Neuronal stem cell (in vitro differentiated cells): ENCODE measurements at regions not wholly inside any gene's neighbourhood (a gene's known extent, or its start where the extent isn't known, plus 50 kb on each side); places are given as distances from the start of the nearest gene placed in this dataset.

Experiments
- DNase-seq: peaks from one replicate; pipeline ENCODE4 v3.0.0-alpha.2; 2013; ENCODE audit warnings: low spot score
- H2AFZ ChIP-seq: one replicate; pipeline ENCODE4 v1.6.1; 2013; ENCODE audit warnings: mild to moderate bottlenecking, low read length, inconsistent platforms
- H2AK5ac ChIP-seq: 2 replicates; pipeline ENCODE4 v1.6.1; 2013; ENCODE audit warnings: low read depth, mild to moderate bottlenecking, inconsistent platforms, low read length, moderate library complexity, mixed read lengths
- H2BK120ac ChIP-seq: 2 replicates; pipeline ENCODE4 v1.6.1; 2013; ENCODE audit warnings: low read depth, mild to moderate bottlenecking, inconsistent platforms, low read length, moderate library complexity, mixed read lengths
- H2BK12ac ChIP-seq: one replicate; pipeline ENCODE4 v1.6.1; 2013; ENCODE audit warnings: low read length, inconsistent platforms
- H2BK15ac ChIP-seq: 2 replicates; pipeline ENCODE4 v1.6.1; 2013; ENCODE audit warnings: mild to moderate bottlenecking, low read length, inconsistent platforms, mixed read lengths
- H2BK5ac ChIP-seq: one replicate; pipeline ENCODE4 v1.6.1; 2013; ENCODE audit warnings: inconsistent platforms, mild to moderate bottlenecking, low read length, moderate library complexity
- H3K14ac ChIP-seq: one replicate; pipeline ENCODE4 v1.6.1; 2013; ENCODE audit warnings: low read length, inconsistent platforms
- H3K18ac ChIP-seq: 2 replicates; pipeline ENCODE4 v1.6.1; 2013; ENCODE audit warnings: low read length, inconsistent platforms
- H3K23ac ChIP-seq: 2 replicates; pipeline ENCODE4 v1.6.1; 2013; ENCODE audit warnings: low read depth, mild to moderate bottlenecking, mixed read lengths, low read length, inconsistent platforms; ENCODE audit not compliant: poor library complexity
- H3K27ac ChIP-seq: replicated peaks from 3 replicates; pipeline ENCODE4 v1.5.1; 2013; ENCODE audit warnings: low read length, inconsistent platforms
- H3K27me3 ChIP-seq, 3 experiments: 2 replicates each; pipeline ENCODE4 v1.6.1; 2013; ENCODE audit warnings: low read length in 3 of 3, mild to moderate bottlenecking in 2 of 3, inconsistent platforms in 1 of 3, low read depth in 1 of 3, mixed read lengths in 1 of 3, moderate library complexity in 1 of 3; ENCODE audit not compliant: control insufficient read depth in 3 of 3, insufficient read depth in 3 of 3
- H3K36me3 ChIP-seq, 2 donors: replicated peaks in 1 of 2; 2 replicates each; pipeline ENCODE4 v1.6.1; 2013; ENCODE audit warnings: low read length in 2 of 2; ENCODE audit not compliant: control insufficient read depth in 2 of 2, insufficient read depth in 2 of 2
- H3K4ac ChIP-seq: 2 replicates; pipeline ENCODE4 v1.6.1; 2013; ENCODE audit warnings: inconsistent platforms, mild to moderate bottlenecking, low read length, moderate library complexity
- H3K4me1 ChIP-seq, 2 donors: 1 replicate in 1 of 2; 2 replicates in 1 of 2; pipeline ENCODE4 v1.6.1; 2013; ENCODE audit warnings: low read length in 2 of 2, low read depth in 1 of 2; ENCODE audit not compliant: control insufficient read depth in 2 of 2, insufficient read depth in 1 of 2
- H3K4me2 ChIP-seq: one replicate; pipeline ENCODE4 v1.6.1; 2013; ENCODE audit warnings: mild to moderate bottlenecking, low read length, inconsistent platforms; ENCODE audit not compliant: insufficient read depth, poor library complexity, severe bottlenecking
- H3K4me3 ChIP-seq, 2 donors: 2 replicates each; pipeline ENCODE4 v1.5.1; 2013; ENCODE audit warnings: low read length in 2 of 2, mild to moderate bottlenecking in 2 of 2, inconsistent platforms in 1 of 2, moderate library complexity in 1 of 2
- H3K79me1 ChIP-seq: one replicate; pipeline ENCODE4 v1.6.1; 2013; ENCODE audit warnings: low read depth, mild to moderate bottlenecking, inconsistent platforms, low read length, moderate library complexity
- H3K9ac ChIP-seq: one replicate; pipeline ENCODE4 v1.6.1; 2013; ENCODE audit warnings: mild to moderate bottlenecking, low read depth, low read length, inconsistent platforms; ENCODE audit not compliant: poor library complexity
- H3K9me3 ChIP-seq, 2 donors: replicated peaks in 1 of 2; 2 replicates each; pipeline versions ENCODE3 to v1.6.1; 2013; ENCODE audit warnings: low read length in 2 of 2, mild to moderate bottlenecking in 2 of 2, inconsistent platforms in 1 of 2, low read depth in 1 of 2, mixed read lengths in 1 of 2, moderate library complexity in 1 of 2; ENCODE audit not compliant: control insufficient read depth in 2 of 2, insufficient read depth in 1 of 2
- H4K8ac ChIP-seq: one replicate; pipeline ENCODE4 v1.6.1; 2013; ENCODE audit warnings: low read depth, mild to moderate bottlenecking, inconsistent platforms, low read length, moderate library complexity
- H4K91ac ChIP-seq: one replicate; pipeline ENCODE4 v1.6.1; 2013; ENCODE audit warnings: low read length, low read depth, mild to moderate bottlenecking, inconsistent platforms; ENCODE audit not compliant: poor library complexity
- WGBS, 2 donors: extraction: QIAGEN DNeasy Blood & Tissue Kit; methylation state at CpG; one replicate each; pipeline ENCODE4 v1.1.7; 2013; ENCODE audit warnings: missing lambda C conversion rate in 2 of 2, mixed read lengths in 1 of 2; ENCODE audit not compliant: insufficient read length in 2 of 2, insufficient replicate concordance in 1 of 2; ENCODE audit errors: extremely low coverage in 2 of 2; 5-methylcytosine and 5-hydroxymethylcytosine counted together

DNA sequence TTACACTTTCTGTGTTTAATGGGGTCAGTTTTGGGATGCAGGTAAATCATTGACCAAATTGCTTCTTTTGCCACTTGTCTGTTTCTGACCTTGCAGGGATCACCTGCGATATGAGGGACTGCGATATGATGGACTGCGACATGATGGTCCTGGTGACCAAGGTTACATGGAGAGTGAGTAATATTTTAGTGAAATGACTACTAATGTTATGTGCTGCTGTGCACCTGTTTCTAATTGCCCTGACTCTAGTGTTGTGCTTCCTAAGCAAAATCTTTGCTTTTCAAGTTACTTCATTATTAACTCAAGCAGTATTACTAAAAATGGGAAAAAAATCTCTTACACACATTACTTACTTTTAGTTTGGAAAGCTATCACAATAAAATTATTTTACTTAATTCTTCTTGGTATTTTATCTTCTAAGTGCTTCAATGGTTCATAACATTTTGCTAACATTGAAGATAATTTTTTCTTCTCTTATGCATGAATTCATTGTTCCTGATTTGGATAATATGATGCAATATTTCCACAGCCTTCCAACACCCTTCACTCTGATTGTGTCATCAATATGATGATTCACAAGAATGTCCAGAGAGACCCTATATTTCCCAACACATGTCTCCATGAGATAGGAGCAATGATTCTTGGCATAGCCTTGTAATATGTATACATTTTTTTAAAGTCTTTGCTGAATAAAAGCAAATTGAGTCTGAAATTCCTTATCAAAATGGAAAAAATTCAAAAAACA, 306.2 kb upstream of the AKR1E2 start:
- Histone ChIP-seq H3K4me2 (no peak overlapping the region), H2AK5ac (no peak overlapping the region), H3K4me3 (no peak overlapping the region), H3K9ac (no peak overlapping the region), H3K18ac (no peak overlapping the region), H4K91ac (no peak overlapping the region), H3K23ac (no peak overlapping the region), H3K4ac (no peak overlapping the region), H2BK120ac (no peak overlapping the region), H2AFZ (no peak overlapping the region), H3K27ac (no peak overlapping the region), H3K27me3 (no peaks in the 10 kb centered on the region), H2BK15ac (no peak overlapping the region), H3K79me1 (no peaks in the 10 kb centered on the region), H2BK12ac (no peak overlapping the region), H3K9me3 (no peaks in the 10 kb centered on the region), H3K36me3 (no peaks in the 10 kb centered on the region), H3K4me1 (no peaks in the 10 kb centered on the region), H4K8ac (no peak overlapping the region), H2BK5ac (no peak overlapping the region), H3K14ac (no peak overlapping the region)
- no CpG with 5 or more reads among the region's 3 CpGs for WGBS, 2 donors
- DNase-seq, result no peak

DNA sequence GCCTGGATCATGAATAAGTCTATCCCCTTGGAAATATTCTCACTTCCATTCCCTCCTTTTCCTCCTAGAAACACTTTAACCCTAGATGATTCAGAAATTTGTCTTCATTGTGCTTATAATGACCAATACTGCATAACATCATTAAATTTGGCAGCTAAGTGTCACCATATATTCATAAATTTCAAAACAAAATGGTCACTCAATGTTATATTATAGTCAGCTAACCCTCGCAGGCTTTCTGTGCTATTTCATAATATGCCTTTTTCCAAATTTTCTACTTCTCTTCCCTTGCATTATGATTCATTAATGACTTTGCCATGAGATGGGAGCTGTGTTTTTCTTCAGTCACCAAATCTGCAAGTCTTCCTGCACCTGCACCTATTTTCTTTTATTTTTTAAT, 308.3 kb upstream of the AKR1E2 start:
- no peak overlapping the region for H2BK120ac ChIP-seq
- H2BK12ac ChIP-seq, result no peak overlapping the region
- no CpG with 5 or more reads among the region's 1 CpG for WGBS, 2 donors

DNA sequence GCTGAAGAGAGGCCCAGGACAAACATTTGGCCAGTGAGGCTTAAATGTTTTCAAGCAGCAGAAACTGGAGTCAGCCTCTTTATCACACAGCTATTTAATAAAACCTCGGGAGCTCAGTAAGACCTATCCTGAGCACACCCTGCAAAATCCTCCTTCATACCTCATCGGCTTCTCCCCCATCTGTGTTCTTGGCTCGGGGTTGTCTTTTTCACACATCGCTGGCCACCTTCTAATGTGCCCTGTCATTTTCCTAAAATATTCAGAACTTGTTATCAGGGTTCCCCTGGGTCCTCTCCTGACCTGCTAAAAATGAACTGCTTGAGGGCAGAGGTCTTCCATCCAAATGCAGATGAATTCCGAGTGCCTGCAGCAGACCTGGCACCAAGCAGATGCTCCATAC, 310.3 kb upstream of the AKR1E2 start:
- Histone ChIP-seq H3K4ac (no peak overlapping the region), H3K9me3 (no peaks in the 10 kb centered on the region), H3K27me3 (no peaks in the 10 kb centered on the region), H2AK5ac (no peak overlapping the region), H3K79me1 (no peaks in the 10 kb centered on the region), H3K18ac (no peak overlapping the region), H4K8ac (no peak overlapping the region), H2BK15ac (no peak overlapping the region), H3K23ac (no peak overlapping the region), H2BK120ac (no peak overlapping the region), H3K14ac (no peak overlapping the region), H2AFZ (no peak overlapping the region), H3K4me3 (no peak overlapping the region), H3K36me3 (no peaks in the 10 kb centered on the region), H4K91ac (no peak overlapping the region), H2BK12ac (no peak overlapping the region), H3K27ac (no peak overlapping the region), H3K4me1 (no peaks in the 10 kb centered on the region), H3K9ac (no peak overlapping the region), H2BK5ac (no peak overlapping the region), H3K4me2 (no peak overlapping the region)
- WGBS, 2 donors, result no CpG with 5 or more reads among the region's 5 CpGs
- DNase-seq, result no peak

More for the DNA sequence above, 308.3 kb upstream of the AKR1E2 start:
- no peak overlapping the region for H3K18ac ChIP-seq
- no peaks in the 10 kb centered on the region for H3K36me3 ChIP-seq
- H3K23ac ChIP-seq, result no peak overlapping the region
- no peak overlapping the region for H2AFZ ChIP-seq
- no peak overlapping the region for H2BK5ac ChIP-seq
- H3K14ac ChIP-seq, result no peak overlapping the region
- no peak overlapping the region for H3K4me2 ChIP-seq
- no peaks in the 10 kb centered on the region for H3K27me3 ChIP-seq
- DNase-seq, result no peak
- H4K91ac ChIP-seq, result no peak overlapping the region
- H2AK5ac ChIP-seq, result no peak overlapping the region
- no peak overlapping the region for H4K8ac ChIP-seq
- no peak overlapping the region for H3K4me3 ChIP-seq
- no peaks in the 10 kb centered on the region for H3K79me1 ChIP-seq
- no peak overlapping the region for H2BK15ac ChIP-seq
- no peaks in the 10 kb centered on the region for H3K4me1 ChIP-seq
- no peaks in the 10 kb centered on the region for H3K9me3 ChIP-seq
- no peak overlapping the region for H3K9ac ChIP-seq
- no peak overlapping the region for H3K27ac ChIP-seq
- no peak overlapping the region for H3K4ac ChIP-seq

DNA sequence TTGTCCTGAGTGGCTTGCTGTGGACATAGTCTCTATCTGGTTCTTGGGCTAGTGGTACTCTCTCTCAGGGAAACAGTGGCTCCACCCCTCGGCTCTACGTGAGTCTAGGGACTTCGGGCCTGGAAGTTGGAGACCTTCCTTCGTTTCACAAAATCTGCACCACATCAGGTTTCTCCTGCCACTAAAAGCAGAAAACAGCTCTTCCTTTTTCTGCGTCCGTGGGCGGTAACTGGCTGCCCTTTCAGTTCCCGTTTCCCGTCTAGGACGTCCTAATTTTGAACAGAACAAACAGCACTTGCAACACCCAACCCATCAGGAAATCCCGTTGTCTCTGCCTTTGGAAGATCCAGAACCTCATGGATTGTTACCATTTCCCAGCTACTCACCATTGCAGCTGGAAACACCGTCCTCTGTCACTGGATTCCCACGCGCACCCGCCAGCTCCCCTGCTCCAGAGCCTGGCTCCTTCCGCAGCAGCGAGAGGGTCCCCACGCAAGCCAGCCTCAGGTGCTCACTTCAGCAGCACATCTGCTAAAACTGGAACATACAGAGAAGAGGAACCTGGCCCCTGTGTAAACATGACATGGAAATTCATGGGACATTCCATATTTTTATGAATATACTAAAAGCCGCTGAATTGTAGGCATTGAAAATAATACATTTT, 311.4 kb upstream of the AKR1E2 start:
- H3K9me3 ChIP-seq, result no peaks in the 10 kb centered on the region
- H2AFZ ChIP-seq, result no peak overlapping the region
- no peak overlapping the region for H3K9ac ChIP-seq
- H3K27ac ChIP-seq, result no peak overlapping the region
- H3K4me1 ChIP-seq, result no peaks in the 10 kb centered on the region
- H3K79me1 ChIP-seq, result no peaks in the 10 kb centered on the region
- DNase-seq, result no peak
- H3K4ac ChIP-seq, result no peak overlapping the region
- no peak overlapping the region for H3K23ac ChIP-seq
- no peak overlapping the region for H4K91ac ChIP-seq
- no peak overlapping the region for H3K4me3 ChIP-seq
- H2BK15ac ChIP-seq, result no peak overlapping the region
- H3K4me2 ChIP-seq, result no peak overlapping the region
- WGBS, 2 donors, result no CpG with 5 or more reads among the region's 19 CpGs
- H2BK12ac ChIP-seq, result no peak overlapping the region
- peak overlapping the region; percentile 13 for H3K18ac ChIP-seq
- H3K14ac ChIP-seq, result peak overlapping the region; percentile 31
- no peaks in the 10 kb centered on the region for H3K36me3 ChIP-seq
- H2AK5ac ChIP-seq, result no peak overlapping the region
- H2BK5ac ChIP-seq, result no peak overlapping the region
- H4K8ac ChIP-seq, result no peak overlapping the region
- no peak overlapping the region for H2BK120ac ChIP-seq
- no peaks in the 10 kb centered on the region for H3K27me3 ChIP-seq
